Lower leg skin (tissue), 4 donors: ENCODE measurements at regions not wholly inside any gene's neighbourhood (a gene's known extent, or its start where the extent isn't known, plus 50 kb on each side); places are given as distances from the start of the nearest gene placed in this dataset.

Source experiments
- DNase-seq, 2 donors: peaks; one replicate each; pipeline ENCODE4 v3.0.0-alpha.2; 2019; ENCODE audit warnings: low spot score in 2 of 2
- H3K4me3 ChIP-seq: fragments of 200-600 bp; sonication (generic); 2 replicates; pipeline ENCODE4 v1.5.1; 2017; ENCODE audit warnings: mild to moderate bottlenecking, low read depth; ENCODE audit not compliant: poor library complexity, severe bottlenecking
- CTCF ChIP-seq, 3 donors: fragments of 450-650 bp; IDR thresholded peaks; one replicate each; pipeline ENCODE4 v1.5.1; 2016; ENCODE audit warnings: antibody characterized with exemption in 3 of 3, mild to moderate bottlenecking in 3 of 3, moderate library complexity in 2 of 3
- POLR2A ChIP-seq, 2 donors: fragments of 450-650 bp; IDR thresholded peaks; one replicate each; pipeline ENCODE4 v1.6.1; 2016 to 2017; ENCODE audit warnings: antibody characterized with exemption in 2 of 2, mild to moderate bottlenecking in 1 of 2, moderate library complexity in 1 of 2
- WGBS, 2 donors: methylation state at CpG; one replicate each; pipeline ENCODE4 v1.1.5; 2018; 5-methylcytosine and 5-hydroxymethylcytosine counted together
- intact Hi-C: fragments of 100-400 bp; cut with DNase I; formaldehyde crosslinking; loops from one replicate; pipeline ENCODE4 v1.15.0; 2023; ENCODE audit warnings: low total_unique reads

- H3K4me3 ChIP-seq, result no peak overlapping the region
- intact Hi-C loops, result no loop called here
- 93 to 94% methylated on average over 4 of the region's 4 CpGs for WGBS, 2 donors
- no peak for TF ChIP-seq POLR2A (IDR thresholded peaks at IDR 0.05)
- TF ChIP-seq CTCF (IDR thresholded peaks at IDR 0.05), result no peak
- no peak for DNase-seq
Observed at GRCh38 chr13:44304433-44304725, 69.2 kb upstream of the SERP2 start.

- no peak overlapping the region for H3K4me3 ChIP-seq
- 85% methylated on average over 2 of the region's 2 CpGs for WGBS, 2 donors
- DNase-seq, result no peak
- TF ChIP-seq CTCF (IDR thresholded peaks at IDR 0.05), result no peak
- no peak for TF ChIP-seq POLR2A (IDR thresholded peaks at IDR 0.05)
- intact Hi-C loops, result no loop called here
Observed at GRCh38 chr13:44305286-44305685, 68.3 kb upstream of the SERP2 start.

GRCh38 chr13:44305917-44306370 is 67.7 kb upstream of the SERP2 start:
- WGBS, 2 donors, result 60 to 72% methylated on average over 4 of the region's 4 CpGs
- intact Hi-C loops, result no loop called here
- no peak overlapping the region for H3K4me3 ChIP-seq
- no peak for TF ChIP-seq POLR2A (IDR thresholded peaks at IDR 0.05)
- no peak for TF ChIP-seq CTCF (IDR thresholded peaks at IDR 0.05)
- DNase-seq, result no peak

- no peak overlapping the region for H3K4me3 ChIP-seq
- intact Hi-C loops, result no loop called here
- no peak for DNase-seq
- WGBS, 2 donors, result 30 to 34% methylated on average over 14 of the region's 14 CpGs
- no peak for TF ChIP-seq POLR2A (IDR thresholded peaks at IDR 0.05)
- TF ChIP-seq CTCF (IDR thresholded peaks at IDR 0.05), result no peak
Observed at GRCh38 chr13:44306371-44307192, 67.0 kb upstream of the SERP2 start.

- WGBS, 2 donors, result 85 to 86% methylated on average over 4 of the region's 4 CpGs
- intact Hi-C loops, result no loop called here
- no peak for DNase-seq
Observed at GRCh38 chr13:44307255-44307654, 66.4 kb upstream of the SERP2 start.

More at GRCh38 chr13:44307255-44307654, 66.4 kb upstream of the SERP2 start:
- no peak overlapping the region for H3K4me3 ChIP-seq
- TF ChIP-seq CTCF (IDR thresholded peaks at IDR 0.05) (no peak), POLR2A (IDR thresholded peaks at IDR 0.05) (no peak)
